Naive B cell (primary cell): ENCODE measurements at regions not wholly inside any gene's neighbourhood (a gene's known extent, or its start where the extent isn't known, plus 50 kb on each side); places are given as distances from the start of the nearest gene placed in this dataset.

Source experiments
- ATAC-seq, 2 donors: fragments of 150-1000 bp; cut with Tn5 transposase; 2 replicates each; pipeline ENCODE4 v1.10.0; 2021; ENCODE audit warnings: low read depth in 2 of 2, mild to moderate bottlenecking in 2 of 2, moderate library complexity in 2 of 2
- DNase-seq: peaks from one replicate; pipeline ENCODE4 v3.0.0; 2022
- H3K27ac Mint-ChIP-seq, 6 donors: one replicate each; pipeline ENCODE4 v1.8.0; 2020 to 2022; ENCODE audit warnings: mild to moderate bottlenecking in 6 of 6, mixed read lengths in 6 of 6, moderate library complexity in 5 of 6, inconsistent platforms in 2 of 6
- H3K27me3 Mint-ChIP-seq, 3 donors: one replicate each; pipeline ENCODE4 v1.8.0; 2021 to 2022; ENCODE audit warnings: mixed read lengths in 3 of 3, mild to moderate bottlenecking in 1 of 3
- H3K36me3 Mint-ChIP-seq, 2 donors: one replicate each; pipeline ENCODE4 v1.8.0; 2020 to 2022; ENCODE audit warnings: mixed read lengths in 2 of 2, inconsistent platforms in 1 of 2, mild to moderate bottlenecking in 1 of 2
- H3K4me1 Mint-ChIP-seq, 3 donors: one replicate each; pipeline ENCODE4 v1.8.0; 2020 to 2022; ENCODE audit warnings: mixed read lengths in 3 of 3, inconsistent platforms in 1 of 3, mild to moderate bottlenecking in 1 of 3, moderate library complexity in 1 of 3
- H3K4me3 Mint-ChIP-seq, 8 donors: one replicate each; pipeline ENCODE4 v1.8.0; 2020 to 2022; ENCODE audit warnings: mild to moderate bottlenecking in 8 of 8, mixed read lengths in 8 of 8, moderate library complexity in 8 of 8, inconsistent platforms in 2 of 8
- H3K9me3 Mint-ChIP-seq, 7 donors: one replicate each; pipeline ENCODE4 v1.8.0; 2020 to 2022; ENCODE audit warnings: mixed read lengths in 7 of 7, mild to moderate bottlenecking in 5 of 7, inconsistent platforms in 2 of 7, moderate library complexity in 1 of 7

DNA sequence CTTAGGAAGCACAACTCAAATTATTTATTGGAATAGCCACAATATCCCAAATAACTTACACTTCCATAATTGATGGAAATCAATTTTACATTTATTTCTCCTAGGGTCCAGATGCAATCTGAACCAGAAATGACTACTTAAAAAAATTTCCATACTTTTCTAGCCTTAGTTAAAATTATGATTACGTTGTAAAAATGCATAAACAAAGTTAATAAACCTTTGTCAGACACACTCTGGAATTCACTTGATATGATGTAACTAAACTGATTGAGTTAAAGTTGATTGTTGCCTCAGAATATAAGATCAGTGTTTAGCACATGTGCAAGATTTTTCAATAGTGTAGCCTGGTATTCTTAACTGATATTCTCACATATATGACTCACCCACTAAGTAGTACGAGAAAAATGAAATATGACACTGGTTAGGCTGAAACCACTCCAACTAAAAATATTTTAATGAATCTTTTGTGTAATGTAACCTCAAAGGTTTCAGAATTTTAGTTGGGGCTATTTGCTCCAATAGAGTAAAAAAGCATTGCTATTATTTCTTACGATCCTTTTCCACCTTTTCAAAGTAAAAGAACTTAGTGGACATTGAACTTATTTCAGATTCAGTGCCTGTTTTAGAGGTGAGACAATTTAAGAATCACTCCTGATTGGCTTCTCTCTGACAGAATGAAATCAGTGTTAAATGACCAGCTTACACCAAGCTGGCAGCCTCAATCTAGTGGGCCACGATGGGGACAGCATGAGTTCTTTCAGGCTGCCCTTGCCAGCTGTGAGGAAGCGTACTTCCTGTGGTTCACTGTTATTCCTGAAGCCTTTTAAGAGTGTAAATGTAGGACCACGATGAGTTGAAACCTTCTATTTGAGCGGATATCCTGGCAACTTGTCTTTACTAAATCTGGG lies 277.2 kb upstream of the CDH9 start:
- Mint-ChIP-seq H3K36me3 (no peaks in the 10 kb centered on the region), H3K27me3 (no peaks in the 10 kb centered on the region), H3K4me3 (no peak overlapping the region), H3K9me3 (peaks cover 0 to 13% (median 9%) of the 10 kb centered on the region in 7 donors), H3K4me1 (no peaks in the 10 kb centered on the region), H3K27ac (no peak overlapping the region)
- no peak for DNase-seq
- no peak for ATAC-seq

DNA sequence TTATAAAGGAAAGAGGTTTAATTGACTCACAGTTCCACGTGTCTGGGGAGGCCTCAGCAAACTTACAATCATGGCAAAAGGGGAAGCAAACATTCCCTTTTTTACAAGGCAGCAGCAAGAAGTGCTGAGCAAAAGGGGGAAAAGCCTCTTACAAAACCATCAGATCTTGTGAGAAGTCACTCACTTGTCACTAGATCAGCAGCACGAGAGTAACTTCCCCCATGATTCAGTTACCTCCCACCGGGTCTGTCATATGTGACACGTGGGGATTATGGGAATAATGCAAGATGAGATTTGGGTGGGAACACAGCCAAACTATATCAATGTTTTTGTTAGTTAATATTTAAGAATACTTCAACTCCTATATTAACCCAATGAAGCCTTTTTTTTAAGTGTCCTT lies 275.2 kb upstream of the CDH9 start:
- H3K27me3 Mint-ChIP-seq = no peaks in the 10 kb centered on the region
- H3K27ac Mint-ChIP-seq = no peak overlapping the region
- ATAC-seq (no peak), DNase-seq (no peak)
- H3K9me3 Mint-ChIP-seq = peaks cover 0 to 9% (median 5%) of the 10 kb centered on the region in 7 donors
- H3K4me3 Mint-ChIP-seq = no peak overlapping the region
- H3K36me3 Mint-ChIP-seq = no peaks in the 10 kb centered on the region
- H3K4me1 Mint-ChIP-seq = no peaks in the 10 kb centered on the region

DNA sequence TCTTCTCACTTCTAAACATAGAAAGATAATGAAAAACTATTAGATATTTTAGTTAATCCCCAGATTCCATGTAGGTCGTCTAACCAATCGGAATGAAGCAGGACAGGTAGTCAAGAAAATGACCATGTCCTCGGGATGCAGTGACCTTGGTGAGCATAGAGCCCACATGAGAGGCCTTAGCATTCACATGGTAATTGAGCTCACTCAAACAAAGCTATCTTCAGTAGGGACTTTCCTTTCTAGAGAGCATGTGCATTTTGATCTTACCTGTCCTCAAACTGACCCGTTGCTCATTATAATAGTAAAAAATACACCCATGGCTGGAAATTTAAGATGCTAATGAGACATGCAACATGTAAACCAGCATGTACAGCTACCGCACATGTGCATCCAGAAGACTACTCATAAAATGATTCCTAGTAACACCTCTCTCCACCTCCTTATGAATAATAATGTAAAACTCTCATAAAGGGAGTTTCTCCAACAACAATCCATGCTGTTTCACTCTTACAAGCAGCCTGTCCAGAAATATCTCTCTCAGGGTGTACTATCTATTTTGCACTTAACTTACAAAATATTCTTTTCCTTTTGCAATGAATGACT lies 274.0 kb upstream of the CDH9 start:
- Mint-ChIP-seq H3K9me3 (peaks cover 0 to 8% (median 6%) of the 10 kb centered on the region in 7 donors), H3K36me3 (no peaks in the 10 kb centered on the region), H3K4me1 (no peaks in the 10 kb centered on the region), H3K27me3 (no peaks in the 10 kb centered on the region), H3K4me3 (no peak overlapping the region), H3K27ac (no peak overlapping the region)
- no peak for ATAC-seq
- DNase-seq = no peak

DNA sequence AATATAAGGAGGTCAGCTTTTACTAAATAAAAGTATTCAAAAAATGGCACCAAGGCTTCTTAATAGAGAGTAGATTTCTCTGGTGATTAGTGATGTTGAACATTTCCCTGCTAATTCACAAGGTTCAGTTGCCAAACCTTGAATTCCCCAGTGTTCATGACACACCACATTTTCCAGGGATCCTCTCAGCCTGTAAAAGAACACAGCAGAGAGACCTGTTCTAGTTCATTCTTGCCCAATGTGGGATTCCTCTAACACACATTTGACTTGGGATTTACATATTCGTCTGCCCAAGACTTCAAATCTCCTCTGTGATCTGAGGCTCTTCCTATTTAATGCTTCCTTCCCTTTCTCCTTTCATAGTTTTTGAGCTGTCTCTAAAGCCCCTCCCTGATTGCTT lies 273.2 kb upstream of the CDH9 start:
- H3K4me1 Mint-ChIP-seq = no peaks in the 10 kb centered on the region
- ATAC-seq = no peak
- no peak overlapping the region for H3K27ac Mint-ChIP-seq
- H3K36me3 Mint-ChIP-seq = no peaks in the 10 kb centered on the region
- H3K9me3 Mint-ChIP-seq = peaks cover 0 to 10% (median 6%) of the 10 kb centered on the region in 7 donors
- no peaks in the 10 kb centered on the region for H3K27me3 Mint-ChIP-seq
- no peak for DNase-seq
- no peak overlapping the region for H3K4me3 Mint-ChIP-seq

DNA sequence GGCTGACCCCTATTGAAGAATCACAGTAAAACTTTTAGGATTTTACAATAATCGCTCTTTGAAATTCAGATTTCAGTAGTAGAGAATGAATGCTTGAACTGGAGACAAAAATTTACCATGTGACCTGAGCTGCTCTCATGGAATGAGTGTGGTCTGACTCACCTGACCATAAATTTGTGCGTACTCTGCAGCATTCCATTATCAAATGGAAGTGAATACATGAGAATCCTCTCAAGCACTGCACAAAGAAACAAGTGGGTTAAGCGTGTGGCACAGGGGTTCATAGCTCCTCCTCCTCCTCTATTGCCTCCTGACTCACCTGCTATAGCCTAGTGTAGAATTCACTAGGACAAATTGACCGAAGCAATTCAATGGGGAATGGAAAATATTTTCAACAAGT lies 269.8 kb upstream of the CDH9 start:
- no peaks in the 10 kb centered on the region for H3K36me3 Mint-ChIP-seq
- ATAC-seq (no peak), DNase-seq (no peak)
- H3K27me3 Mint-ChIP-seq = no peaks in the 10 kb centered on the region
- H3K4me3 Mint-ChIP-seq = no peak overlapping the region
- H3K4me1 Mint-ChIP-seq = no peaks in the 10 kb centered on the region
- H3K9me3 Mint-ChIP-seq = peaks cover 0 to 10% (median 3%) of the 10 kb centered on the region in 7 donors
- no peak overlapping the region for H3K27ac Mint-ChIP-seq

DNA sequence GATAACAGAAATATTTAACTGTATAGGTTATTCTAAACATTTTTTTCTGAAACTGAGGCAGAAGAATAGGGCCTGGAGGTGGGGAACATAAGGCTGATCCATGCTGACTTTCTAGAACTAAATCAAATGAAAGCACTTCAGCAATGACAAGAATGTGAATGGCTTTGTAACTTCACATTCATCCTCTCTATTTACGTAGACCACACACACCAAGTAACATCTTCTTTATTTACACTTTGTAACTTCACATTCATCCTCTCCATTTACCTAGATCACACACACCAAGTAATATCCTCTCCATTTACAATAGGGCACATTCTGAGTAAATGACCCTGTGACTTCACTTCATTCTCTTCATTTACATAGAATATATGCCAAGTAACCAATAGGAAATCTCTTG lies 251.8 kb upstream of the CDH9 start:
- no peak overlapping the region for H3K27ac Mint-ChIP-seq
- DNase-seq = no peak
- no peak for ATAC-seq
- peaks cover 0 to 9% (median 6%) of the 10 kb centered on the region in 7 donors for H3K9me3 Mint-ChIP-seq
- no peaks in the 10 kb centered on the region for H3K36me3 Mint-ChIP-seq
- H3K4me1 Mint-ChIP-seq = no peaks in the 10 kb centered on the region
- H3K27me3 Mint-ChIP-seq = no peaks in the 10 kb centered on the region
- no peak overlapping the region for H3K4me3 Mint-ChIP-seq

DNA sequence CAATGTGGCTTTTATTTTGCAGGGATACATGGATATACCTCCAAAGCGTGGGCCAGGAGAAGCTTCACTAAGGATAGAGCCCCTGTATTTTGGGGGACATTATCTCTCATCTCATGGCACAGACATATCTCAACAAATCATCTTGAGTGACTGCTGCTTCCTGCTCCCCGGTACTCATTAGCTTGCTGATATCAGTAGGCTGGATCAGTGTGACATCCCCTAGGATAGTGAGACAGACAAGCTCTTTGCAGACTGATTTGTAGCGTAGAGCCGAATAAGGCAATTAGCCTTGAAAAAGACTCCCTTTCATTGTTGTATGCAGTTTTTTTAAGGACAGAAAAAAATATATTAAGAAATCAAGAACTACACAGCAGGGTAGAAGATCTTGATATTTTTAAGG lies 237.7 kb upstream of the CDH9 start:
- Mint-ChIP-seq H3K9me3 (peaks cover 0 to 7% (median 4%) of the 10 kb centered on the region in 7 donors), H3K4me1 (no peaks in the 10 kb centered on the region), H3K27ac (no peak overlapping the region), H3K36me3 (no peaks in the 10 kb centered on the region), H3K27me3 (no peaks in the 10 kb centered on the region), H3K4me3 (no peak overlapping the region)
- ATAC-seq (no peak), DNase-seq (no peak)

DNA sequence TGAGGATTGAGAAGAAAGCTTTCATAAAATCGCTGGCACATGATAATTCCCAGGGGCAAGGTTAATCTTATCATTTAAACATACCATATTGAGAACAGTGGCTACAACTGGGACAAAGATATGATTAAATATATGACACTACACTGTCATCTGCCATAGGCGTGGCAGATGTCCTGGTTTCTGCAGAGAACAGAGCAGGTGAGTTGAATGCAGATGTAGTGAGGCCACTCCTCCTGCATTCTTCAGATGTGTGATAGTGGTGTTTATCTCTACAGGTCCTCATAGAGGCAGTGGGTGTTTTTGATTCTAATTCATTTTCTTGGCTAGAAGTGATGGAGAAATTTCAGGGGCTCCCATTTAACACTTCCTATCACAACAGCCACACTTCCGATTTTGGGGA lies 237.0 kb upstream of the CDH9 start:
- Mint-ChIP-seq H3K9me3 (peaks cover 0 to 7% (median 4%) of the 10 kb centered on the region in 7 donors), H3K4me1 (no peaks in the 10 kb centered on the region), H3K4me3 (no peak overlapping the region), H3K36me3 (no peaks in the 10 kb centered on the region), H3K27ac (no peak overlapping the region), H3K27me3 (no peaks in the 10 kb centered on the region)
- no peak for DNase-seq
- no peak for ATAC-seq

DNA sequence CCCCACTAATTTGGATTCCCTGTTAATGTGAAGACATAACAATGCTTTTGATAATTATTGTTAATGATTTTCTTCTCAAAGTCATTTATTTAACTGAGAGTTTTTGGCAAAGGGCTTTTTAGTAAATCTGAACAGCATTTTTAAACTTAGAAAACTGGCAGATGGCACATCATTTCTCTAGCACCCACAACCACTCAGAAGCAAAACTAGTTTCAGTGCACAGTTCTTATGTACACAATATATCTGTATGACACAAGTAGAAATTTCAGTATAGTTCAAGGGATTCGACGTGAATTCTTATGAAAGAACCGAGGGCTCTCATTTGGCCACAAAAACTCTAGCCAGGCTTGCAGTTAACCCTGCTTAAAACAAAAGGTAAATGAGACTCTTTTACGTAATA lies 231.4 kb upstream of the CDH9 start:
- DNase-seq (no peak), ATAC-seq (no peak)
- no peaks in the 10 kb centered on the region for H3K4me1 Mint-ChIP-seq

DNA sequence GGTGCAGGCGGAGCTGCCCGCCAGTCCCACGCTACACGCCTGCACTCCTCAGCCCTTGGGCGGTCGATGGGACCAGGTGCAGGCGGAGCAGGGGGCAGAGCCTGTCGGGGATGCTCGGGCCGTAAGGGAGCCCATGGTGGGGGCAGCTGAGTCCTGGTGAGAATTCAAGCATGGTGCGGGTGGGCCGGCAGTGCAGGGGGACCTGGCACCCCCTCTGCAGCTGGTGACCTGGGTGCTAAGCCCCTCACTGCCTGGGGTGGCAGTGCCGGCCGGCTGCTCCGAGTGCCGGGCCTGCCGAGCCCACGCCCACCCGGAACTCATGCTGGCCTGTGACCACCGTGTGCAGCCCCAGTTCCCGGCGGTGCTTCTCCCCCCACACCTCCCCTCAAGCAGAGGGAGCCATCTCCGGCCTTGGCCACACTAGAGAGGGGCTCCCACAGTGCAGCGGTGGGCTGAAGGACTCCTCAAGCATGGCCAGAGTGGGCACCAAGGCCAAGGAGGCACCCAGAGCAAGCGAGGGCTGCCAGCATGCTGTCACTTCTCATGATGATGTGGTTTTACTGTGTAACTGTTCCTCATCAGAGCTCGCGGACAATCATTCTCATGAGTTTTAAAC lies 228.9 kb upstream of the CDH9 start:
- Mint-ChIP-seq H3K27ac (no peak overlapping the region), H3K4me1 (no peaks in the 10 kb centered on the region), H3K36me3 (no peaks in the 10 kb centered on the region), H3K9me3 (peaks cover 0 to 29% (median 9%) of the 10 kb centered on the region in 7 donors), H3K27me3 (no peaks in the 10 kb centered on the region), H3K4me3 (no peak overlapping the region)
- DNase-seq (no peak), ATAC-seq (no peak)

More for the DNA sequence above, 231.4 kb upstream of the CDH9 start:
- H3K4me3 Mint-ChIP-seq = no peak overlapping the region
- H3K9me3 Mint-ChIP-seq = peaks cover 0 to 14% (median 6%) of the 10 kb centered on the region in 7 donors
- no peaks in the 10 kb centered on the region for H3K27me3 Mint-ChIP-seq
- no peaks in the 10 kb centered on the region for H3K36me3 Mint-ChIP-seq
- no peak overlapping the region for H3K27ac Mint-ChIP-seq

DNA sequence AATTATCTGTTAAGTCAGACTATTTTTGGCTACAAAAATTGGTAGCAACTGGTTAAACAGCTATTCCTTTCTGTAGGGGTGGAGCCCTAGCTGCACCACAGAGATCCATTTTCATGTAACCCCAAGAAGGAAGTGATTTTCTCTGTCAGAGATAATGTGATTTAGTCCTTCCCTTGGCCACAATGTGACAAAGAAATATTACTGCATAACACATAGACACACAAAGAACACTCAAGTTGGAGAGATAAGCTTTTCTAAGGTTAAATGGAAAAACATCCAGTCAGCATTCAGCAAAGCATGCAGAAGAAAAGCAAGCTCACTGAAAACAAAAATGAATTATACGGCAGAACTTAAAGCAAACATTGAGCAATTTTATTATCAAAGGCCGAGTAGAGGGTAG lies 227.8 kb upstream of the CDH9 start:
- H3K27ac Mint-ChIP-seq = no peak overlapping the region
- H3K36me3 Mint-ChIP-seq = no peaks in the 10 kb centered on the region
- H3K27me3 Mint-ChIP-seq = no peaks in the 10 kb centered on the region
- no peak for DNase-seq
- peaks cover 0 to 29% (median 9%) of the 10 kb centered on the region in 7 donors for H3K9me3 Mint-ChIP-seq
- no peak for ATAC-seq
- no peaks in the 10 kb centered on the region for H3K4me1 Mint-ChIP-seq
- no peak overlapping the region for H3K4me3 Mint-ChIP-seq

DNA sequence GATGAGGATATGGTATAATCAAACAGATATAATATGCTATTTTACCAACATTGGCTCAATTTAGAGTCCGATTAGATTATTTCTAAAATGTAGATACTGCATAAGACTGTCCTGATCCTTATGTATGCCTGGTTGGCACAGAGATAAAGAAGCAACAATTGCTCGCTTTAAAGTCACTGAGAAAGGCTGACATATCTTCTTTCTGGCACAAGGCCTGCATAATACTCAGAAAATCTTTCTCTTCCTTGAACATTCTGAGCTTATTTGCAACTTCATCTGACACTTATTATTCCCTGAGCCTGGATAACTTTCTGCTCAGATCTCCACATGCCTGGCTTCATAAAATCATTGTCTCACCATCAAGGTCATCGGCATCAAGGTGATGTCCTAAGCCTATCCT lies 219.3 kb upstream of the CDH9 start:
- H3K4me1 Mint-ChIP-seq = no peaks in the 10 kb centered on the region
- no peak overlapping the region for H3K4me3 Mint-ChIP-seq
- DNase-seq = no peak
- no peak for ATAC-seq
- H3K36me3 Mint-ChIP-seq = no peaks in the 10 kb centered on the region
- H3K9me3 Mint-ChIP-seq = peaks cover 3 to 13% (median 6%) of the 10 kb centered on the region in 7 donors
- H3K27me3 Mint-ChIP-seq = no peaks in the 10 kb centered on the region
- H3K27ac Mint-ChIP-seq = no peak overlapping the region

DNA sequence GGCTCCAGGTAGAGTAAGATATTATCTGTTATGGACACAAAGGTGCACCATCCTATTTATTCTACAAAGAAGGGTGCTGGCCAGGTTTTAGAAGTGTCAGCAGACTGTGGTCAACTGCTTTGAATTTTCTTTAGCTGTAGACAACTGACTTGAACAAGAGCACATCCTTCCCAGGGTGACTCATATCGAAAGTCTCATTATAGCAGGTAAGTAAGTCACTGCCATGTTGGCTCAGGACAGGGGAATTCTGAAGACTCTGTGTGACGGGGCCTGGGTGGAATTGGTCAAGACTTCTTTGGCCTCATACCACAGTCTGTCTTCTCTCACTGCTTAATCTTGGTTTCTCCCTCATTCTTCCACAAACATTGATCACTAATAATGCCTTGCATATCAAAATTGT lies 214.5 kb upstream of the CDH9 start:
- ATAC-seq (no peak), DNase-seq (no peak)
- H3K4me1 Mint-ChIP-seq = no peaks in the 10 kb centered on the region
- no peak overlapping the region for H3K4me3 Mint-ChIP-seq
- H3K9me3 Mint-ChIP-seq = peaks cover 0 to 6% (median 5%) of the 10 kb centered on the region in 7 donors
- H3K27ac Mint-ChIP-seq = no peak overlapping the region
- no peaks in the 10 kb centered on the region for H3K36me3 Mint-ChIP-seq
- H3K27me3 Mint-ChIP-seq = no peaks in the 10 kb centered on the region

DNA sequence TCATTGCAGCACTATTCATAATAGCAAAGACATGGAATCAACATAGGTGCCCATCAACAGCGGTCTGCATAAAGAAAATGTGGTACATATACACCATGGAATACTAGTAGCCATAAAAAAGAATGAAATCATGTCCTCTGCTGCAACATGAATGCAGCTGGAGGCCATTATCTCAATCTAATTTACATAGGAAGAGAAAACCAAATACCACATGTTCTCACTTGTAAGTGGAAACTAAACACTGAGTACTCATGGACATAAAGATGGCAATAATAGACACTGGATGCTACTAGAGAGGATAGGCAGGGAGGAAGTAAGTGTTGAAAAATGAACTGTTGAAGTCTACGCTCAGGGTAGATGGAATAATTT lies 203.9 kb upstream of the CDH9 start:
- no peak overlapping the region for H3K4me3 Mint-ChIP-seq
- no peaks in the 10 kb centered on the region for H3K36me3 Mint-ChIP-seq
- H3K27me3 Mint-ChIP-seq = no peaks in the 10 kb centered on the region
- ATAC-seq (no peak), DNase-seq (no peak)
- peaks cover 0 to 12% (median 6%) of the 10 kb centered on the region in 7 donors for H3K9me3 Mint-ChIP-seq
- no peak overlapping the region for H3K27ac Mint-ChIP-seq
- no peaks in the 10 kb centered on the region for H3K4me1 Mint-ChIP-seq
